Endothelial cell (in vitro differentiated cells): ENCODE measurements at regions not wholly inside any gene's neighbourhood (a gene's known extent, or its start where the extent isn't known, plus 50 kb on each side); places are given as distances from the start of the nearest gene placed in this dataset.

ENCODE experiments used
- DNase-seq: peaks from one replicate; pipeline ENCODE4 v3.0.0; 2021; ENCODE audit warnings: low spot score
- H3K27ac Mint-ChIP-seq: one replicate; pipeline ENCODE4 v1.8.0; 2021; ENCODE audit warnings: mixed read lengths, inconsistent platforms; ENCODE audit not compliant: unreplicated experiment
- H3K27me3 Mint-ChIP-seq: one replicate; pipeline ENCODE4 v1.8.0; 2021; ENCODE audit warnings: mild to moderate bottlenecking, moderate library complexity, mixed read lengths, inconsistent platforms; ENCODE audit not compliant: unreplicated experiment
- H3K36me3 Mint-ChIP-seq: one replicate; pipeline ENCODE4 v1.8.0; 2021; ENCODE audit warnings: mild to moderate bottlenecking, low read depth, mixed read lengths, inconsistent platforms; ENCODE audit not compliant: unreplicated experiment
- H3K4me1 Mint-ChIP-seq: one replicate; pipeline ENCODE4 v1.8.0; 2021; ENCODE audit warnings: mild to moderate bottlenecking, mixed read lengths, inconsistent platforms; ENCODE audit not compliant: unreplicated experiment
- H3K4me3 Mint-ChIP-seq: one replicate; pipeline ENCODE4 v1.8.0; 2021; ENCODE audit warnings: mild to moderate bottlenecking, mixed read lengths, inconsistent platforms; ENCODE audit not compliant: unreplicated experiment
- H3K9me3 Mint-ChIP-seq: one replicate; pipeline ENCODE4 v1.8.0; 2021; ENCODE audit warnings: mixed read lengths, inconsistent platforms; ENCODE audit not compliant: unreplicated experiment
- CTCF ChIP-seq: fragments of 200-600 bp; sonication (generic); IDR thresholded peaks from one replicate; pipeline ENCODE4 v1.5.0; 2021; ENCODE audit warnings: antibody characterized with exemption; ENCODE audit not compliant: unreplicated experiment

- Mint-ChIP-seq H3K9me3 (no peaks in the 10 kb centered on the region), H3K4me1 (no peaks in the 10 kb centered on the region), H3K36me3 (no peaks in the 10 kb centered on the region), H3K4me3 (no peak overlapping the region), H3K27ac (no peak overlapping the region), H3K27me3 (no peaks in the 10 kb centered on the region)
- DNase-seq: no peak
- no peak for TF ChIP-seq CTCF
Measured at GRCh38 chr13:34671137-34671536, 270.9 kb upstream of the NBEA start.

- Mint-ChIP-seq H3K27ac (no peak overlapping the region), H3K9me3 (no peaks in the 10 kb centered on the region), H3K4me3 (no peak overlapping the region), H3K27me3 (no peaks in the 10 kb centered on the region), H3K4me1 (no peaks in the 10 kb centered on the region), H3K36me3 (no peaks in the 10 kb centered on the region)
- DNase-seq: no peak
- no peak for TF ChIP-seq CTCF
Measured at GRCh38 chr13:34672631-34673030, 269.4 kb upstream of the NBEA start.

- Mint-ChIP-seq H3K27ac (no peak overlapping the region), H3K9me3 (no peaks in the 10 kb centered on the region), H3K36me3 (no peaks in the 10 kb centered on the region), H3K4me3 (no peak overlapping the region), H3K27me3 (no peaks in the 10 kb centered on the region), H3K4me1 (no peaks in the 10 kb centered on the region)
- no peak for DNase-seq
- TF ChIP-seq CTCF: no peak
Measured at GRCh38 chr13:34675626-34676025, 266.4 kb upstream of the NBEA start.

GRCh38 chr13:34678154-34678553, 263.9 kb upstream of the NBEA start:
- Mint-ChIP-seq H3K36me3 (no peaks in the 10 kb centered on the region), H3K27me3 (no peaks in the 10 kb centered on the region), H3K4me1 (no peaks in the 10 kb centered on the region), H3K4me3 (no peak overlapping the region), H3K9me3 (no peaks in the 10 kb centered on the region), H3K27ac (no peak overlapping the region)
- DNase-seq: no peak
- no peak for TF ChIP-seq CTCF

GRCh38 chr13:34681405-34681955, 260.6 kb upstream of the NBEA start:
- no peak overlapping the region for H3K4me3 Mint-ChIP-seq
- H3K27me3 Mint-ChIP-seq: no peaks in the 10 kb centered on the region
- H3K36me3 Mint-ChIP-seq: no peaks in the 10 kb centered on the region
- no peak for DNase-seq
- H3K4me1 Mint-ChIP-seq: no peaks in the 10 kb centered on the region
- no peak overlapping the region for H3K27ac Mint-ChIP-seq
- TF ChIP-seq CTCF: no peak
- no peaks in the 10 kb centered on the region for H3K9me3 Mint-ChIP-seq
